Activated T-cell treated with anti-CD3 and anti-CD28 coated beads, Interleukin-2, amount 50 U/mL, for 1 hour (primary cell): ENCODE measurements at regions not wholly inside any gene's neighbourhood (a gene's known extent, or its start where the extent isn't known, plus 50 kb on each side); places are given as distances from the start of the nearest gene placed in this dataset.

Experiments
- DNase-seq: peaks from one replicate; pipeline ENCODE4 v3.0.0-alpha.2; 2020

DNA sequence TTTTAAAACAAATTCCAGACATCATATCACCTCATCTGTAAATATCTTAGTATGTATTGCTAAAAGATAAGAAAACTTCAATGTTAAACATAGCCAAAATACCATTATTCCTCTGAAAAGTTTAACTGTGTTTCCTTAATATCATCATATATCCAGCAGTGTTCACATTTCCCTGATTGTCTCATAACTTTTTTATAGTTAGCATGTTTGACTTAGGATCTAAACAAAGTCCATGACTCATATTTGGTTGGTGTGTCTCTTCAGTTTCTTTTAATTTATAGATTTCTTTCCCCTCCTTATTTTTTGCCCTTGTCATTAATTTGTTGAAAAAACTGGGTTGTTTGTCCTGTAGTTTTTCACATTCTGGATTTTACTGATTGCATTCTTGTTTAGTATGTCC lies 163.0 kb downstream of the RPS12 start:
- no peak for DNase-seq

DNA sequence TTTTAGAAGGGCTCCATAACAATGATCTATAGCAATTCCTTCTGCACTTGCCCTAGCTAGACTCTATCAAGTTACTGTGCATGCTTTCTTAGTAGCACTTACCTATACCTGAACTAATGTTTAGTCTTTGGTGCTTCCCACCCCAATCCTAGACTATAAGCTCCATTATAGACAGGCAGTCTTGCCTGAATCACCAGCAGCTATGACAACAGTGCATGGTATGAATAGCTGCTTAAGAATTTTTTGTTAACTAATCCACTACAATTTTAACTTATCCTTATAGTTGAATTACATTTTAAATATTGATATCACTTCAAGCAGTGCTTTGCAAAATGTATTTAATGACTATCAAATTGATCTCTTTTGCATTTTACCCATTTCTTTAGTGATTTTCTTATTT lies 164.3 kb downstream of the RPS12 start:
- no peak for DNase-seq

DNA sequence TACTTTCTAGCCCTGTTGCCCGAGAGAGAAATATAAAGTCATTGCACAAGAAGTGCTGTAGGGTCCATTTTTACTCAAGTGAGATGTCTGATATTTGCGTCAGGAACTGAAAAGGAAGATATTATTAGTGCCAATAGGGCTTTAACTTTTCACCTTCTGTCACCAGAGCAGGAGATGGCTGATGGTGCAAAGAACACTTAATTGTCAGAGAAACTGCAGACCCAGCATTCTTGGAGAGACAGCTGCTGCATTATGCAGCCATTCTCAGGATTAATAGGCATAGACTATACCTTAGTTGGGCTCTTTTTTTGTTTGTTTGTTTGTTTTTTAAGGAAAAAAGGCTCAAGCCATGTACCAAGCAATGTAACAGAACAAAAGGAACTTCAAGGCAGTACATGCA lies 179.4 kb downstream of the RPS12 start:
- DNase-seq: no peak

GRCh38 chr6:132995009-132995408 lies 180.6 kb downstream of the RPS12 start:
- DNase-seq: no peak

GRCh38 chr6:132995432-132995831 lies 181.1 kb downstream of the RPS12 start:
- DNase-seq: no peak

GRCh38 chr6:132998418-132998817 lies 184.0 kb downstream of the RPS12 start:
- no peak for DNase-seq

GRCh38 chr6:133001040-133001565 lies 186.7 kb downstream of the RPS12 start:
- DNase-seq: no peak

DNA sequence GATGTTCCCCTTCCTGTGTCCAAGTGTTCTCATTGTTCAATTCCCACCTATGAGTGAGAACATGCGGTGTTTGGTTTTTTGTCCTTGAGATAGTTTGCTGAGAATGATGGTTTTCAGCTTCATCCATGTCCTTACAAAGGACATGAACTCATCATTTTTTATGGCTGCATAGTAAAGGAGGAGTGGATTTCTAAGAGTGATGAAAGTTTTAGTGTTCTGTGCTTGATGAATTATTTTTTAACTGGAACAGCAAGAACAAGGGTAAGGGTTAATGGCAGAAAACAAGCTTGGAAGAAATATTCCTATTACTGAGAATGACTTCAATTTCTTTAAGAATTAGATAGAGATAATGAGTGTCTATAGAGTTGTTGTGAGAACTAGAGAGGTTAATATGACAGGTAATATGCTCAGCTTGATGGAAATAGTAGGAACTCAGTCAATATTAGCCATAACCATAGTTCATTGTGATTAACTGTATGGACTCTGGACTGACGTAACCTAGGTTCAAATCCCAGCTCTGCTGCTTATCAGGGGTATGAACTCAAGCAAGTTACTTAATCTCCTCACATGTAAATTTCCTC lies 190.0 kb downstream of the RPS12 start:
- no peak for DNase-seq

- no peak for DNase-seq
Measured at GRCh38 chr6:133012774-133013173, 198.4 kb downstream of the RPS12 start.

GRCh38 chr6:133016631-133017030 lies 202.3 kb downstream of the RPS12 start:
- no peak for DNase-seq

DNA sequence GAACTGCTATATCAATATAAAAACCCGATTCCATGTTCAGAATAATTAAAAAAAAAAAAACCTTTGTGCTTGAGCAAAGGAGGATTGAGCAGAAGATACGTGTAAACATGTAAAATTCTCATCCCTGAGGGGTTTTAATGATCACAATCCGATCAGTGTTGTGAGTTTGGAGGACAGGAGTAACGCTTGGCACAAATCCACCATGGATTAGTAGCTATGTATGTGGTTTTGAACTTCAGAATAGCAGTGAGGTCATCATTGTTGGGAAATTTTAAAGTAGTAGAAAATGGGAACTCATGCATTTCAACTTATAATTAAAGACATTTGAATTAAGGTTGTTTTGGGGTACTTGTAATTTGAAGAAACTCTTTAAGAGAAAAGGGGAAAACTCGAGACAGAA lies 203.2 kb downstream of the RPS12 start:
- DNase-seq: no peak

DNA sequence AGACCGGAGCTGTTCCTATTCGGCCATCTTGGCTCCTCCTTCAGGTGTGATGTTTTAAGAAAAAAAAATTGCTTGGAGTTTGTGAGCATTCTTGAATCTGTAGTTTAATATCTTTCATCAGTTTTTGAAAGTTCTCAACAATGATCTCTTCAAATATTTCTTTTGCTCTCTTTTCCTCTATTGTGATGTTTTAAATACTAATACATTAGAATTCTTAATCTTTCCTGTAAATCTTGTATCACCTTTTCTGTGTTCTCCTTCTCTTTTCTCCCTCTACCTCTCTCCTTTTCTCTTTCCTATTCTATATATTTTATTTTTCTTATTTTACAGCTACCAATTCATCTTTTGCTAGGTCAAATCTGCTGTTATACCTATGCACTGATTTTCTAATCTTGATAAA lies 212.3 kb downstream of the RPS12 start:
- no peak for DNase-seq

- no peak for DNase-seq
Measured at GRCh38 chr6:133033263-133033662, 207.9 kb upstream of the EYA4 start.

DNA sequence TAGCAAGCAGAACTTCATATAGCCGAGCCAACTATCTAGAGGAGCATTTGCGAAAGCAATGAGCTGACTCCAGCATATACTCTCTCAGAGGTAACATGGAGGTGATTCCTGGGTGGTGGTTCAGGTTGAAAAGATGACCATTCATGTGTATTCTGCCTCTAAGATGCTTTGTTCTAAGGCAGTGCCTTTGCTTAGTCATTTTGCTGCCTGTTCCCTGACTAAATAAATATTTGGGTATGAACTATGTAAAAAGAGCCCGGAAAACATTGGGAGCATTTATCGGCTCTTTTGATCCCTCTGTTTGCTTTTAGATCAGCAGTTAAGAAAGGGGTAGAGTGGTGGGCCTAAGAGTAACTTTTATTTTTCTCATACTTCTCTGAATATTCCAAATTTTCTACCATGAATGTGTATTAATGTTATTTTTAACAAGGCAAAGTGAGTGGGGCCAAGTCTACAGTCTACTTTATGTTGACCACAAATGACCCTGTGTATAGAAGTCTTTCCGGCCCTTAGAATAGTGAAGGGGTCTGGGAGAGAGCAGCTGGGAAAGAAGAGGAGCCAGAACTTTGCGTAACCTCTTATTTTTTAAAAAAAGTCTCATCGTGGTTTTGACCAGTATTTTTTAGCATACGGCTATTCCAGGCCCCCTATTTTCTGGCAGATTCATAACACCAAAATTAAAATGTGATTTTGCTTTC lies 206.5 kb upstream of the EYA4 start:
- DNase-seq: no peak

- no peak for DNase-seq
Measured at GRCh38 chr6:133040094-133040802, 200.9 kb upstream of the EYA4 start.

DNA sequence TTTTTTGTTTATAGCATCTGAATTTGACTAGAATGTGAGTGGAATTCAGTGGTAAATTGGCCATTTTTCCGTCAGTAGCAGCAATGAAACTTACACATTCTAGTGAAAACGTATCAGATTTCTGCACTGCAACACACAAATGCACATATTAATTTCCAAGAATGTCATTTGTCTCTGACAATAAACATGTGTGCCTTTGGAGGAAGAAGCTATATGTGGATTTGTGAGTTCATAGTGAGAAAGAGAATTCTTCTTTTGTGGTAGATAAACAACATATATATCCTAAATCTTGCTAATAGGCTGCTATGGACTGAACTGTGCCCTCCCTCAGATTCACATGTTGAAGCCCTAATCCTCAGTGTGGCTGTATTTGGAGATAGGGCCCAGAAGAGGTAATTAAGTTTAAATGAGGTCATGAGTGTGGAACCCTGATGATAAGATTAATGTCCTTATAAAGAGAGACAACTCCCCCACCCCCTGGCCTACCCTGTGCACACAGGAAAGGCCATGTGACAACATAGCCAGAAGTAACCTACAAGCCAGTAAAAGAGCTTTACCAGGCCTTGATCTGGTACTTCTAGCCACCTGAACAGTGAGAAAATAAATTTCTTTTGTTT lies 200.2 kb upstream of the EYA4 start:
- no peak for DNase-seq

GRCh38 chr6:133042550-133043120 lies 198.5 kb upstream of the EYA4 start:
- no peak for DNase-seq

DNA sequence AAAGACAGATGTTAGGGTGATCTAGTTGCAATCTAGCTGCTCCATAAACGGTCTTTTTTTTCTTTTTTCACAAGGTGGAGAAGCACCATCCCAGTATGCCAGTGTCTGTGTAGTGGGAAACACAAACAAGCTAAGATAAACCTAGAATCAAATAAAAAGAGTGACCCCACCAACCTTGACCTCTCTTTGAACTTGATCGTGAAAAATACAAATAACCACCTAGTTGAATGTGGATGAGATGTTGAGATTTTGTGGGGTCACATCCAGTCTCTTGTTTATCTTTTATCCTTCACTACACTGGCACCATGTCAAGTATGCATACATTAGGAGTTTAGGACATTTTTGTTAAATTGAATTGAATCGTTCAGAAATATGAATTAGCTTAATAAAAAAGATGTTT lies 194.6 kb upstream of the EYA4 start:
- DNase-seq: no peak

DNA sequence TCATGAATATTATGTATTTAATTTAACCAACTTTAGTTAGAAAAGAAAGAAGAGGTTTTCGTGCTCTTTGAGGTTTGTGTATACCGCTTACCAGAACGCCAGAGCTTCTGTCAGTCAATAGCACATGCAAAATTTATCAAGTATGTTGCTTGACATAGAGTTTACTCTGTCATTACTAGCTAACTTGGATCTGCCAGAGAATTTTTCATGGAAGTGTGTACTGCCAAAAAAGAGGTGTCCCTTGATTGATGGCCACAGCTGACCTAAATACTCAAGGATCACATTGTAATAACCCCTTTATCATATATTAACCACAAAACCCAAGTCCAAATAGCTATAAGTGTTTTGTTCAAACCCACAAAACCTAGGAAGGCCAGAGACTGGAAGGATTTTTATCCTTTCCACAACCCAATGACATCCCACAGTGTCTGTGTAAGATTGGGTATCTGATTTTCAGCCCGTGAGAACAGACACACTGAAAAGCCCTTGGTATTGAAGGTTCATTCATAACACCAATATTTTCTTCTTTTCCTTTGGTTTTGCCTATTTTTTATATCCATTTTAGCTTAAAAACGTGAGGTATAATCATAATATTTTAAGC lies 194.0 kb upstream of the EYA4 start:
- DNase-seq: no peak

DNA sequence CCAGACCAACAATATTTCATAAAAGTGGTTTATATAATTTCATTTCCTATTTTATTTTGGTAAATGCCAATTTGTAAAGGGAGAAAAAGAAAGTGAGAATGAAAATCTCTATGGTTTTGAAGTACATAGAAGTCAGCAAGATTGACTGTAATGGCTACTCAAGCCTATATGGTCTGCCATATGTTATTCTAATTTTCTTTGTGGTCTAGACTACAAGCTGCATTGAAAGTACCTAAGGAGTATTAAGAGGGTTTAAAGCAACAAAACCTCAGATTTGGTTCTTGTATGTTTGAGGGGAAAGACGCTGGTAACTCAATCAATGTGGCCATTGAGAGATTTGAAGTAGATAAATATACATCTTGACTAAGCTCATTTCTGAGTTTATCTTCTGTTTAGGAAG lies 193.5 kb upstream of the EYA4 start:
- no peak for DNase-seq

DNA sequence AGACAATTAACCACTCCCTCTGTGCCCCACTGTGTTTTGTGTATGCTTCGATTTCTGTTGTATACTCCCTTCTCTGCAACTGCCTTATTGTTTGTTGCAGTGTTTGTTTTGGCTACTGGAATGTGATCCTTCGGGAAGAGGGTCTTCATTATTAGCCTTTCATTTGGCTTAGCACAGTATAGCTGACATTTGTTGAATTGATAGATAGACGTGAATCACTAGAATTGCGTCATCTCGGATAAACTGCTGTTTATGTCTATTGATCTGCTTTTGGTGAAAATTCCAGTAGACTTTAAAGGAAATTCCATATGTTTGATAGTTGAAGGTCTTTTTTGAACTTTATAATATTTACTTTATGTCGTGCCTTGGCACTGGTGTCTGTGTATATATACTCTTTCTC lies 189.9 kb upstream of the EYA4 start:
- DNase-seq: no peak

DNA sequence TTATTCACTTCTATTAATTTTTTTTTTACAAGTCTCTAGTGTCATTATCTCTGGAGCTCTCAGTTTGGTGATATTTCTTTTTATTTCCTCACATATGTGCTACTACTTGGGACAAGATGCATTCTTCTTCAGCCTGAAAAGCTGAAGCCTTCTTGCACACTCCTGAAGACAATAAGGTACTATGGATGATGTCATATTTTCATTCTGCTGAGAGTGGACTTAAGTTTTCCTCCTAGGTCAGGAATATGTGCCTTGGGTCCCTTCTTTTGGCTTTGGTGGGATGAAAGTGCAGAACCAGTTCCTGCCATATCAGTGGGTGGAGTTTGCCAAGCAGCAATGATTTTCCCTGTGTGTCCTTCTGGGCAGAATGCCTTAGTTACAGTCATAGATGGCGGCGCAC lies 188.7 kb upstream of the EYA4 start:
- no peak for DNase-seq

DNA sequence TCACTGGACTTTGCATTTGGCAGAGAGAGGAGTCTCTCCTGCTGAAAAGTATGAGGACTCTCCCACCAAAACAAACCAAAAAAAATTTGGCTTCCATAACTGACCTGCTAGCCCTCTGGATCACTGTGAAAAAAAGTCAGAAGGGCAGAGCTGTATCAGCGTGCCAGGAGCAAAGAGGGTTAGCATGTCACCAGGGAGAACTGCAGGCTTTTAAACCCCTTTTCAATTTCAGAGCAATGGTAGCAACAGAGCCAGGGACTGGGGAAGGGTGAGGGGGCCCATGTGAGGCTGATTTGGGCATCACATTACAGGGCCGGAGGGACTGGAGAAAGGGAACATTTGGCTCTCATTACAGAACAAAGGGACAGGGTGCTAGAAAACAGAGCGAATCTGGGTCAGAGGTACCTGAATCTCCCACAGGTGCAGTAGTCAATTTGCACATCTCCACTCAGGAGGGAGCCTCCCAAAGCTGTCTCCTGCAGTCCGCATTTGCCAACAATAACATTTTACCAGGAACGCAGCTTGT lies 185.7 kb upstream of the EYA4 start:
- DNase-seq: no peak
